ENCODE measurements at regions not wholly inside any gene's neighbourhood (a gene's known extent, or its start where the extent isn't known, plus 50 kb on each side); places are given as distances from the start of the nearest gene placed in this dataset.

DNA sequence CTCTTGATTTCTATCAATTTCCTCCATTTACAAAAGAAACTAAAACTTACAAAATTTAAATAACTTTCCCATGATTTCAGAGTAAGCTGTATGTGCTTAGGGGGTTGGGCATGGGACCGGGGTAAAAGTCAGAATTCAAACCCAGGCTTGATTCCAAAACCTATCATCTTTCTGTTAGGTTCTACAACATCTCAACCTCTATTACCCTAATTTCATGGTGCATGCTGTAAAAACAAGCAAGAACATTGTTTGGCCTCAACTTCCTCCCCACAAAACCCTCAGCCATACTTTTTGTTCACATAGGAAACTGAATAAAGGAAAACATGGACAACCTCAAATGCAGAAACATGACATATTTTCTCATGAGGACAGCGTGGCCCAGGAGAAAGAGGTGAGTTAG lies 59.3 kb downstream of the RDH14 start:
- TF ChIP-seq RNF2 (IDR thresholded peaks at IDR 0.05; ENCODE audit: borderline replicate concordance, low read depth): no peak
- no peak for TF ChIP-seq FOSL2 (IDR thresholded peaks at IDR 0.05)
- TF ChIP-seq FOSL2 (CRISPR knock-in tag; IDR thresholded peaks at IDR 0.05): no peak
- TF ChIP-seq, protein P1, sequence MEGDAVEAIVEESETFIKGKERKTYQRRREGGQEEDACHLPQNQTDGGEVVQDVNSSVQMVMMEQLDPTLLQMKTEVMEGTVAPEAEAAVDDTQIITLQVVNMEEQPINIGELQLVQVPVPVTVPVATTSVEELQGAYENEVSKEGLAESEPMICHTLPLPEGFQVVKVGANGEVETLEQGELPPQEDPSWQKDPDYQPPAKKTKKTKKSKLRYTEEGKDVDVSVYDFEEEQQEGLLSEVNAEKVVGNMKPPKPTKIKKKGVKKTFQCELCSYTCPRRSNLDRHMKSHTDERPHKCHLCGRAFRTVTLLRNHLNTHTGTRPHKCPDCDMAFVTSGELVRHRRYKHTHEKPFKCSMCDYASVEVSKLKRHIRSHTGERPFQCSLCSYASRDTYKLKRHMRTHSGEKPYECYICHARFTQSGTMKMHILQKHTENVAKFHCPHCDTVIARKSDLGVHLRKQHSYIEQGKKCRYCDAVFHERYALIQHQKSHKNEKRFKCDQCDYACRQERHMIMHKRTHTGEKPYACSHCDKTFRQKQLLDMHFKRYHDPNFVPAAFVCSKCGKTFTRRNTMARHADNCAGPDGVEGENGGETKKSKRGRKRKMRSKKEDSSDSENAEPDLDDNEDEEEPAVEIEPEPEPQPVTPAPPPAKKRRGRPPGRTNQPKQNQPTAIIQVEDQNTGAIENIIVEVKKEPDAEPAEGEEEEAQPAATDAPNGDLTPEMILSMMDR (IDR thresholded peaks at IDR 0.05): no peak
- no peak for TF ChIP-seq PHF8 (IDR thresholded peaks at IDR 0.05; ENCODE audit: borderline replicate concordance, low read depth)
- no peak for TF ChIP-seq CBX2 (IDR thresholded peaks at IDR 0.05; ENCODE audit: borderline replicate concordance, low read depth)
- TF ChIP-seq EP300 (IDR thresholded peaks at IDR 0.05): no peak
- TF ChIP-seq, protein P2, sequence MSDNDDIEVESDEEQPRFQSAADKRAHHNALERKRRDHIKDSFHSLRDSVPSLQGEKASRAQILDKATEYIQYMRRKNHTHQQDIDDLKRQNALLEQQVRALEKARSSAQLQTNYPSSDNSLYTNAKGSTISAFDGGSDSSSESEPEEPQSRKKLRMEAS (IDR thresholded peaks at IDR 0.05): no peak
- no peak for TF ChIP-seq POLR2A (IDR thresholded peaks at IDR 0.05; ENCODE audit: low read length)
